B cell (primary cell): ENCODE measurements at regions not wholly inside any gene's neighbourhood (a gene's known extent, or its start where the extent isn't known, plus 50 kb on each side); places are given as distances from the start of the nearest gene placed in this dataset.

Experiments
- ATAC-seq: fragments of 200-7000 bp; cut with Tn5 transposase; one replicate; pipeline ENCODE4 v1.10.0; 2021; ENCODE audit warnings: low read depth, mild to moderate bottlenecking, moderate number of reproducible peaks, moderate library complexity
- CTCF ChIA-PET: fragments of 350-600 bp; sonication (Branson Sonifier 250); formaldehyde crosslinking; loops from one replicate; lab custom pipeline; 2021; ENCODE audit warnings: antibody characterized with exemption, inconsistent platforms; lab: Charles Lee
- POLR2A ChIA-PET: fragments of 350-600 bp; sonication (Branson Sonifier 250); formaldehyde crosslinking; loops from one replicate; lab custom pipeline; 2021; ENCODE audit warnings: antibody characterized with exemption; lab: Charles Lee
- DNase-seq: peaks from one replicate; pipeline ENCODE4 v3.0.0; 2013
- H2AFZ ChIP-seq: 2 replicates; pipeline ENCODE4 v1.6.1; 2012; ENCODE audit warnings: mild to moderate bottlenecking, low read depth, low read length; ENCODE audit not compliant: insufficient read depth, poor library complexity, severe bottlenecking
- H3K27ac ChIP-seq, 2 donors: 1 replicate in 1 of 2; 2 replicates in 1 of 2; pipeline ENCODE4 v1.5.1; 2012 to 2013; ENCODE audit warnings: low read length in 2 of 2, mild to moderate bottlenecking in 2 of 2, moderate library complexity in 1 of 2
- H3K27me3 ChIP-seq, 4 experiments: fragments of 200-600 bp in 1 of 4; sonication (generic) in 1 of 4; replicated peaks in 1 of 4; 1 replicate in 2 of 4; 2 replicates in 2 of 4; pipeline versions ENCODE4 v1.6.1 to v1.7.0; 2013 to 2016; ENCODE audit warnings: low read length in 3 of 4, mild to moderate bottlenecking in 2 of 4, mixed read lengths in 1 of 4, moderate library complexity in 1 of 4; ENCODE audit not compliant: insufficient read depth in 4 of 4, control insufficient read depth in 3 of 4; ENCODE audit errors: control extremely low read depth in 1 of 4
- H3K36me3 ChIP-seq, 2 experiments: replicated peaks in 1 of 2; 1 replicate in 1 of 2; 2 replicates in 1 of 2; pipeline versions ENCODE4 v1.6.1 to v1.7.1; 2013; ENCODE audit warnings: low read length in 1 of 2; ENCODE audit not compliant: insufficient read depth in 2 of 2, control insufficient read depth in 1 of 2; ENCODE audit errors: control extremely low read depth in 1 of 2, extremely low read depth in 1 of 2
- H3K4me1 ChIP-seq, 2 donors: fragments of 200-600 bp in 1 of 2; sonication (generic) in 1 of 2; 1 replicate in 1 of 2; 2 replicates in 1 of 2; pipeline versions ENCODE4 v1.5.1 to v1.6.1; 2013 to 2017; ENCODE audit warnings: low read length in 2 of 2; ENCODE audit not compliant: control insufficient read depth in 2 of 2, insufficient read depth in 2 of 2
- H3K4me2 ChIP-seq: replicated peaks from 2 replicates; pipeline ENCODE3; 2012; ENCODE audit warnings: mild to moderate bottlenecking, low read depth, low read length; ENCODE audit not compliant: poor library complexity, severe bottlenecking
- H3K4me3 ChIP-seq, 5 experiments: fragments of 200-600 bp in 1 of 5; sonication (generic) in 1 of 5; 1 replicate in 3 of 5; 2 replicates in 2 of 5; pipeline versions ENCODE4 v1.5.1 to v1.7.0; 2011 to 2016; ENCODE audit warnings: low read length in 4 of 5, mild to moderate bottlenecking in 4 of 5, low read depth in 2 of 5, control low read depth in 1 of 5, moderate library complexity in 1 of 5; ENCODE audit not compliant: insufficient read depth in 1 of 5; ENCODE audit errors: control extremely low read depth in 1 of 5, extremely low read depth in 1 of 5
- H3K79me2 ChIP-seq: fragments of 200-600 bp; sonication (generic); one replicate; pipeline ENCODE4 v1.6.0; 2016; ENCODE audit warnings: low read length; ENCODE audit not compliant: control insufficient read depth, insufficient read depth
- H3K9ac ChIP-seq: fragments of 200-600 bp; sonication (generic); 2 replicates; pipeline ENCODE4 v1.6.1; 2017; ENCODE audit warnings: mild to moderate bottlenecking, low read length, moderate library complexity
- H3K9me3 ChIP-seq, 3 donors: one replicate each; pipeline versions ENCODE4 v1.6.1 to v1.7.1; 2013; ENCODE audit warnings: low read length in 2 of 3; ENCODE audit not compliant: control insufficient read depth in 2 of 3, insufficient read depth in 1 of 3; ENCODE audit errors: control extremely low read depth in 1 of 3
- H4K20me1 ChIP-seq: 2 replicates; pipeline ENCODE4 v1.6.0; 2012; ENCODE audit warnings: mild to moderate bottlenecking, low read length; ENCODE audit not compliant: insufficient read depth, control insufficient read depth, poor library complexity, severe bottlenecking
- H3K27ac Mint-ChIP-seq: one replicate; pipeline ENCODE4 v1.8.0; 2021; ENCODE audit warnings: mixed read lengths
- H3K27me3 Mint-ChIP-seq: one replicate; pipeline ENCODE4 v1.8.0; 2021; ENCODE audit warnings: mixed read lengths
- H3K4me1 Mint-ChIP-seq: one replicate; pipeline ENCODE4 v1.8.0; 2021; ENCODE audit warnings: mixed read lengths
- H3K4me3 Mint-ChIP-seq: one replicate; pipeline ENCODE4 v1.8.0; 2021; ENCODE audit warnings: mixed read lengths
- H3K9me3 Mint-ChIP-seq: one replicate; pipeline ENCODE4 v1.8.0; 2022; ENCODE audit warnings: mixed read lengths; ENCODE audit not compliant: insufficient read depth
- CTCF ChIP-seq: fragments of 200-600 bp; IDR thresholded peaks from one replicate; pipeline ENCODE4 v1.8.0; 2022; ENCODE audit warnings: antibody characterized with exemption, mild to moderate bottlenecking
- EZH2 ChIP-seq: IDR thresholded peaks from 2 replicates; pipeline ENCODE4 v1.6.1; 2012; ENCODE audit warnings: borderline replicate concordance, low read depth, mild to moderate bottlenecking, moderate library complexity, low read length; ENCODE audit not compliant: insufficient read depth, poor library complexity, severe bottlenecking
- WGBS: methylation state at CpG from one replicate; pipeline ENCODE4 v1.1.5; 2013; ENCODE audit warnings: missing lambda C conversion rate; ENCODE audit not compliant: insufficient coverage; 5-methylcytosine and 5-hydroxymethylcytosine counted together
- intact Hi-C: fragments of 100-400 bp; cut with micrococcal nuclease; formaldehyde crosslinking; loops from one replicate; pipeline ENCODE4 v1.10.0; 2022

- H3K36me3 ChIP-seq = no peaks in the 10 kb centered on the region
- ATAC-seq = no peak
- H3K4me1 ChIP-seq = no peaks in the 10 kb centered on the region
- no peaks in the 10 kb centered on the region for H3K27me3 Mint-ChIP-seq
- no peak overlapping the region for H3K27ac Mint-ChIP-seq
- intact Hi-C loops = no loop called here
- H3K27ac ChIP-seq = no peak overlapping the region
- H3K9me3 ChIP-seq = peaks cover 0 to 14% (median 6%) of the 10 kb centered on the region in 3 donors
- H3K79me2 ChIP-seq = no peaks in the 10 kb centered on the region
- H3K4me3 ChIP-seq = no peak overlapping the region
- no peak for TF ChIP-seq CTCF
- TF ChIP-seq EZH2 = no peak
- H3K9ac ChIP-seq = no peak overlapping the region
- no peaks in the 10 kb centered on the region for H3K4me1 Mint-ChIP-seq
- no peaks in the 10 kb centered on the region for H3K27me3 ChIP-seq
- POLR2A ChIA-PET = no interaction called here
- H4K20me1 ChIP-seq = no peaks in the 10 kb centered on the region
- H3K4me2 ChIP-seq = no peak overlapping the region
- DNase-seq = no peak
- H3K4me3 Mint-ChIP-seq = no peak overlapping the region
- CTCF ChIA-PET = no interaction called here
- peaks cover 17% of the 10 kb centered on the region for H3K9me3 Mint-ChIP-seq
- H2AFZ ChIP-seq = no peak overlapping the region
- no CpG with 5 or more reads among the region's 2 CpGs for WGBS
These were observed 543.1 kb downstream of the UQCRFS1 start for GRCh38 chr19:28669804-28670203.

- H3K4me3 ChIP-seq = no peak overlapping the region
- Mint-ChIP-seq H3K9me3 (peaks cover 9% of the 10 kb centered on the region), H3K27ac (no peak overlapping the region), H3K4me3 (no peak overlapping the region), H3K4me1 (no peaks in the 10 kb centered on the region), H3K27me3 (no peaks in the 10 kb centered on the region)
- no peaks in the 10 kb centered on the region for H3K27me3 ChIP-seq
- H3K9me3 ChIP-seq = peaks cover 0 to 12% (median 6%) of the 10 kb centered on the region in 3 donors
- no peaks in the 10 kb centered on the region for H3K36me3 ChIP-seq
- DNase-seq = no peak
- no peaks in the 10 kb centered on the region for H3K79me2 ChIP-seq
- intact Hi-C loops = no loop called here
- no peaks in the 10 kb centered on the region for H4K20me1 ChIP-seq
- 84% methylated on average over 5 of the region's 7 CpGs for WGBS
- no peak overlapping the region for H3K4me2 ChIP-seq
- ATAC-seq = no peak
- H2AFZ ChIP-seq = no peak overlapping the region
- H3K9ac ChIP-seq = no peak overlapping the region
- H3K4me1 ChIP-seq = no peaks in the 10 kb centered on the region
- CTCF ChIA-PET = no interaction called here
- TF ChIP-seq EZH2 = no peak
- no peak for TF ChIP-seq CTCF
- POLR2A ChIA-PET = no interaction called here
- H3K27ac ChIP-seq = no peak overlapping the region
These were observed 545.5 kb downstream of the UQCRFS1 start for GRCh38 chr19:28667348-28667977.
